HG03066 (cell line): ENCODE measurements at regions not wholly inside any gene's neighbourhood (a gene's known extent, or its start where the extent isn't known, plus 50 kb on each side); places are given as distances from the start of the nearest gene placed in this dataset.

ENCODE experiments used
- ATAC-seq: cut with Tn5 transposase; IDR thresholded peaks from one replicate; pipeline ENCODE4 v1.9.1; 2021; ENCODE audit warnings: low read depth; ENCODE audit not compliant: unreplicated experiment

DNA sequence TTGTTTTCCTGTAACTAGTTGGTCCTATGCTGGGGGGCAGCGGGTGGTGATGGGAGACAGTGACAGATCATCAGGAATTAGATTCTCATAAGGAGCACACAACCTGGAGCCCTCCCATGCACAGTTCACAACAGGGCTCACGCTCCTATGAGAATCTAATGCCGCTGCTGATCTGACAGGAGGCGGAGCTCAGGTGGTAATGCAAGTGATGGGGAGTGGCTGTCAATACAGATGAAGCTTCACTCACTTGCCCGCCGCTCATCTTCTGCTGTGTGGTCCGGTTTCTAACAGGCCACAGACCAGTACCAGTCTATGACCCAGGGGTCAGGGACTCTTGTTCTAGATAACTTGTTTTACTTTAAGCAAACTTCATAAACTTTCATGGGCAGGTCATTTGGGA, 205.3 kb upstream of the SLC14A2 start:
- no peak for ATAC-seq

DNA sequence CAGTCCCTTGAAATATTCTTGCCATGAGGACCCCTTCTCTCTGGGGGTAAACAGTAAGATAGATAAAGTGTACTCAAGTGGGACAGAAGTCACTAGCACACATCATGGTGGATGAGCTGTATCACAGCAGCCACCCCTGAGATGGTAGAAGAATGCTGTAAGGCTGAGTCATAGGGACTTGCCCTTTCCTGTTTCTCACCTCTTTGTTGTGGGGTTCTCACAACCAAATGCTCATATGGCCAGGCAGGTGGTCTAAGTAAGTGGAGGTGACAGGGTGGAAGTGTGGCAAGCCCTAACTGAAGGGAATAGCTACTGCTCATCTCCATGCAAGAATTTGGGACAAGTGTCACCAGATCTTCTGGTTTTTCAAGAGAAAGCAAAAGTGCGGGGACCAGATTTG, 202.7 kb upstream of the SLC14A2 start:
- ATAC-seq: no peak

DNA sequence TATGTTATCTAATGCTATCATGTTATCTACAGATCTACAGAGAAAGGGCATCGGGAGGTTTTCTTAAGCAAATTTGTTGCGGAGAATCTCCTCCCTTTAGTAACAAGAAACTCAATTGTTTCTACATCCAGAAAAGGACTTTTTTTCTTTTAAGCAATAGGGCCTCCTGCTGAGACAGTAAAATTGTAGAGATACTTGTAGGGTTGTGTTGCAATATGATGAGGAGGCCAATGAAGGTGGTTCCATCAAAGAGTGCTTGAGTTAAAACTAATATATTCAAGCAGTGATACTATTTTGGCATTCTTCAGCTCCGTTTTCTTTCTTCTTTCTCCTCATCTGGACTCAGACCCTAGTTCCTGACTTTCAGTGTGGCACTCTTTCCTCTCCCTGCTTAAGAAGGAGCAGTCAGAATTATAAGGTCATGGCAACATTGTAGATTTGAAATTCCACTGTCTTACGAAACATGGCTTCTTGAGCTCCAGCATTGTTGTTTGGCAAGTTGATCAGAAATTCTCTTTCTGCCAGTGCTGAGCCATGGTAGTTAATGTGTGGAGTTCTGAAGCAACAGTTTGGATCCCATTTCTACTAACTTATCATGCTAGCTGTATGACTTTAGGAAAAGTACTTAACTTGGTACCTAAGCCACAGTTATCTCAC, 202.0 kb upstream of the SLC14A2 start:
- ATAC-seq: no peak

DNA sequence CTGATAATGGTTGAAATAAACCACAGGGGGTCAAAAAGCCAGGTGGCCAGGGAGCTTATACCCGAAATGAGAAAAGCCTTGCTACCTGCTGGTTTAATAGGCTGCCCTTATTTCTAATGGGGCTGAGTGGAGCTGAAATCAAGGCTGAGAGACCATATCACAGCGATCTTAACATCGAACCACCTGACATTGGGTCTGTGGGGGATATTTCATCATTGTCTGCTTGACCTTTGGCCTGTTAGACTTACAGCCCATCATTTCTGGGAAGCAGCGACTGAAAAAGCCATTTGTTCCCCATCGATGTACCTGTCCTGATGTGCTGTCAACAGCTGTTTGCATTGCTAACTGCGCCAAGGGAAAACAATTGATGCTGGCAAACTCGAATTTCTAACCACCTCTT, 199.7 kb upstream of the SLC14A2 start:
- no peak for ATAC-seq

DNA sequence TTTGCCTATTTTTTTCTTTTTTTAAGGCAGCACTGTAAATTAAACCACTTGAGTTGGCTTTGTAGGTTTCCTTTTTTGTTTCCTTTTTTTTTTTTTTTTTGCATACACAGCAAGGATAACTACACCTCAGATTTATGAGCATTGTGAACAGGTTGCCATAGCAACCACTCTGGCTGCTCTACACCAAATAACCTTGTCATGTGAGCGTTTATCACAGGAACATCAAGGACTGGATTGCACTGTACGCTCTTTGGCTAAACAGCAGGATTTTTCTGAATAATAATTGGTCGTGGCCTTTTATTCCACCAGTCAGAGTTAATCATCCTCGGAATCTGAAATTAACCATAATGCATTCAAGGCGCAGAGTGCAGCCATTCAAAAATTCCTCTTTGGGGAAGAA, 199.1 kb upstream of the SLC14A2 start:
- no peak for ATAC-seq

DNA sequence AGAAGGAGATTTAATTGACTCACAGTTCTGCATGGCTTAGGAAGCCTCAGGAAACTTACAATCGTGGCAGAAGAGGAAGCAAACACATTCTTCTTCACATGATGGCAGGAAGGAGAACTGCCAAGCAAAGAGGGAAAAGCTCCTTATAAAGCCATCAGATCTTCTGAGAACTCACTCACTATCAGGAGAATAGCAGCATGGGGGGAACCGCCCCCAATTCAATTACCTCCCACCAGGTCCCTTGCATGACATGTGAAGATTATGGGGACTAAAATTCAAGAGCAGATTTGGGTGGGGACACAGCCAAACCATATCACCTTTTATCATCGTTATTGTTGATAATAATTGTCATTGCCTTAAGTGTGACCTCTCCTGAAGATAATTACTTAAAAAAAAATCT, 197.9 kb upstream of the SLC14A2 start:
- no peak for ATAC-seq

DNA sequence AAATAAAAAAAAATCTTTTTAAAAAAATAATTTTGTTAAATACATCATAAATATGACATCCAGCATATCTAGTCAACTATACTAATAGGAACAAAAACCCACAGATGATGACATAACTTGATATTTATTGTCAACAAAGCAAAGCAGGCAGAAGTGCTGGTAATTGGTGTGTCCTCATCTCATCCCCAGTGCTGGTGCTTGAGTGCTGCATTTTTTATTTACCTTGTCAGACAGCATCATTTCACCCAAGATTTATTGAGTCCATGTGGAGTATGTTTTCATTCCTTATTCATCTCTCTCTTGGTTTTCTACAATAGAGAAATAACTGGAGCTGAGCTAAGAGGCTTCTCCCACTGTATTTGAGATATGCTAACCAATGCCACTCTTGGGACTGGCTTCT, 191.6 kb upstream of the SLC14A2 start:
- ATAC-seq: no peak

DNA sequence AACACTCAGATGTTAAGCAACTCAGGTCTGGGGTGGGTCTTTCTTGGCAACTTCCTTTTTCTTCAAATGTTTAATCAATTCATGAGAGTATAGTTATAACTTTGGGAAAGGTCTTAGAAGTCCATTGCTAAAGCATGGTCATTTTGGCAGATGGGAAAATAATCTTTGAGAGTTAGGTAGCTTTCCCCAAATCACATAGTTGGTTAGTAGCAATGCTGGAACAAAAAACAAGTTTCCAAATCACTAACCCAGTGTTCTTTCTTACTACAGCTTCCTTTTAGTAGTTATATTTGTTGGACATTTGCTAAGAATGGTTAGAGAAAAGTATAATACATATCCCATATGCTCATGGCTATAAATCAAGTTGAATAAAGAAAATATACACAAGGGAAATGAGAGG, 185.2 kb upstream of the SLC14A2 start:
- no peak for ATAC-seq

DNA sequence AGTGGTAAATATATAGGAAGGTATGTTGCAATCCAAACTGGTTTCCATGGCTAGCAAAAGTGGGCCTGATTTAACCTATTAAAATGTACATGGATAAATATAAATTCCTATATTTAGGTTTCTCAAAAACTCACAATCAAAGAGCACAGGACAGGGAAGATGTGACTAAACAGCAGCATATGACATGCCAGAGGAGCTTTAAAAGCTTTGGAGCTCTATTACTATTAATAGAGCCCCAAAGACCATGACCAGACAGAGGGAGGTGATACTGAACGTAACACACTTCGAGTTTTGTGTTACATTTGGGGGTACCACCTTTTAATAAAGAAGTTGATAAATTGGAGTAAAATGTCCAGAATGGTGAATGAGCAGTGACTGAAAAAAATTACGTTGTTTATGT, 179.5 kb upstream of the SLC14A2 start:
- no peak for ATAC-seq

DNA sequence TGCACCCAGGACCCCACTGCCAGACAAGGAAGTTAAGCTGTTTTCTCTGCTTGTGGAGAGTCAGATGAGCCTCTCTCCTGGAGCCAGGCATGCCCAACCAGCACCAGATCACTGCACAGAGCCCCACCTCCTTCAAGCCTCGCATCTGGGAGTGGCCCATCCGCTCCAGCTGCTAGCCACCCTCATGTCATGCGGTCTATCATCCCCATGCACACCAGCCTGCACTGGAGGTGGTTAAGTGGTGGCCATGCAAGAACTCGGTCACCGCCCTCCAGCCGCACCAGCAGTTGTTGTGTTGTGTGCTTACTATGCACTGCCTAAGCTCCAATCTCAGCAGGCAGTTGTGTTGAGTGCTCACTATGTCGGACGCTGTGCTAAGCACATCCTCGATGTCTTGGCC, 177.9 kb upstream of the SLC14A2 start:
- no peak for ATAC-seq

DNA sequence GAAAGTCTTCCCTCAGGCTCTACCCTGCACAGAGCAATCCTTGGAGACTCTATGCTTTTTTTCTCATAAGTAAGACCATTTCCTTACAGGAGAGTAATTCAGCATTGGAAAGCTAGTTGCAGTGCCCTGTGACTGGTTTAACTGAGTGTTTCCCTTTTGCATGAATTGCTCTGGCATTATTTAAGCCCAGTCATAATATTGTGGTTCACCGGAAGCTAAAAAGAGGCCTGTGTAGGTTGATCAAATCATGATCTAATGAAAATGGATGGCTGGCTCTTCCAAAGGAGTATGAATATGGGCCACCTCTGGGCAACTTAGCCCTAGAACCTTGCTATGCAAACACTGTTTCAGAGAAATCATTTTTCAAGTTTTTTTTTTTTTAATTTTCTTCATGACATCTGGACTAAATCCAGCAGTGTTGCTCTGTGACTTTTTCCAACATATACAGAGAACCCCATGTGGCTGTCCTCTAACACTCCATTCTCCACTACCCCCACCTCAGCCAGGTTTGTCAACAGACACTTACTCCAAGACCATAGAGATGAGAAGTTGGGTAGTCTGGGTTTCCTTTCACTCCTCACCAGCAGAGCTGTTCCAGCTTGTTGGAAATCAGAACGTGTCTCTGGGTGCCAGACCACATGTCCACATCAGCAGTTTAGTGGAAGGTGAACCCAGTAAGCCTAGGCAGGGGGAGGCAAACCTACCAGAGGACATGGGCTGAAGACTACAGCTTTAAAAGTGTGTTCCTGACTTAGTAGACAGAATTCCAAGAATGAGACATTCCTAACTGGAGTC, 175.2 kb upstream of the SLC14A2 start:
- ATAC-seq: no peak

DNA sequence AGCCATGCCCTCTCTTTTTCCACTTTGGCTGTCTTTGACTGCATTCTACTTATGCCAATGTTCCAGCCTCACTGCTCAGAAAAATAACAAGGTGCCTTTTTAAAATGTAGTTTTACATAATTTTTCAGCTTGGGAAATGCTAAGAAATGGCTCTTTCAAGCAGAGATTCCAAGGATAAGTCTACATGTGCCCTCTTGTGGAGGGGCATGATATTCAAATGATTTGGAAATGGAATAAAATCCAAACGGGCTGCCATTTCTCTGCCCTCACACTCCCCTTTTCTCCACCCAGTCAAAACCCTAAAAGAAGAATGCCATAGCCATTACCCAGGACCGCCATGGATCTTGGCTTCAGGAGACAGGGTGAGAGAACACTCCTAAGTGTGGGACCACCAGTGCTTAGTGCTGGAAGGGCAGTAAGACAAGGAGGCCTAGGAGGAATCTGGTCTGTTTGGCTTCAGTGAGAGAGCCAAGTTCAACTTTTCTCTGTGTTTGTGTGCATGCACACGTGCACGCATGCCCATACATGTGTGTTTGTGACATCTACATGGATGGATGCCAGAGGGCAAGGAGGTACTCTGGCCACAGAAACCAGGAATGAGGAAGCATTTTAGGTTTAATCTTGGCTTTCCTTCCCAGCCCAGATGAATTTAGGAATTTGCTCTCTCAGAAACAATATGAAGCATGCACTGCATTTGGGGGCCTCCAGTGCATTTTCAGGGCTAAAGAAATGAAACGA, 174.0 kb upstream of the SLC14A2 start:
- no peak for ATAC-seq

DNA sequence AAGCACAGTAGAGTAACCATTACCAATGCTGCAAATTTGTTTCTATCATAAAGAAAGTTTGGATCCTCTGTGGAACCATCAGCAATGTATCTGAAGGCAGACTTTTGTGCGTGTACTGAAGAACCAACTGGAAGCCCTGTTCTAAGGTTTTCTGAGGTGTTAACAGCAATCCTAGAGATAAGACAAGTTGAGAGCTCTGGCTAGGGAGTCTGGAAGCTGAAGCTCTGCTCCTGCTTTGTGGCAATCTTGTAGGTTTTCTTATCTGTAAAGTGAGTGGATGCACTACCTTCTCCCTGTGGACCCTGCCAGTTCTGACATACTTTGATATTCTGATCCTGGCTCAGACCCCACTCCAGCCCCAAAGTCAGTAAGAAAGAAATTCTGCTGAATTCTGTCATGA, 171.2 kb upstream of the SLC14A2 start:
- ATAC-seq: no peak

DNA sequence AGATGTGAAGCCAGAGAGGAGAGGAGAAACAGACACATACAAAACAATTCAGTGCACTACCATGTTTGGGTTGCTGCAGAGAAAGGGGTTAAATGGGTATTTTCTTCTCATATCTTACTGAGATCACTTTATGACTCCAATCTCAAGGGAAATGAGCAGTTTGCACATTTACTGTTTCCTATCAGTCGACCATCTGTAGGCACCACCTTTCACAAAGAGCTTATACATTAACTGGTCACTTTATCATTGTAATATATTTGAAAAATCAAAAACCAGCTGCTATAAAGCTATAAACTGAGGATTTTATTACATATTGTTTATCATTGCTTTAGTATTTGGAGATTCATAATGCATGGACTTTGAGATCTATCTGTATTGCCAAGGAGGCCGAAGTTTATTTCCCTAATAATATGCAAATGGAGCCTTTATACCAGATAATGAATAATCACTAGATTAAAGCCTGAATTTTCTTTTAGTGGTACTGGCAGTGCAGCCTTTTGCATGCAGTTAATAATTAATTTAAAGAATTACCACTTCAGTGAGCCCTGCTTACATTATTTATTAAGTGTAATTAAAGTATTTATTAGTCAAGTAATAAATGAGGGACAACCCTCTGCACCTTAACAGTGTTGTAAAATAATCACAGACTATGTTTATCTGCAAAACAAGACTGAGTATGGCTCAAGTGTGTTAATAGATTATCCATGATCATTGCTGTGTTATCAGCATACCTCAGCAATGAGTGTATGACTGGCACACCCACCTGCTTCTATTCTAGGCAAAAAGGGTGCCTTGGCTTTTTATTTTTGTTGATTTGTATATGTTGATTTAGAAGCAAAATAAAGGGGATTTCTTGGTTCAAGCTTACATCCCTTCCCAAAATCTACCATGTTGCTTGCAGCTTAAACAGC, 167.7 kb upstream of the SLC14A2 start:
- ATAC-seq: no peak

DNA sequence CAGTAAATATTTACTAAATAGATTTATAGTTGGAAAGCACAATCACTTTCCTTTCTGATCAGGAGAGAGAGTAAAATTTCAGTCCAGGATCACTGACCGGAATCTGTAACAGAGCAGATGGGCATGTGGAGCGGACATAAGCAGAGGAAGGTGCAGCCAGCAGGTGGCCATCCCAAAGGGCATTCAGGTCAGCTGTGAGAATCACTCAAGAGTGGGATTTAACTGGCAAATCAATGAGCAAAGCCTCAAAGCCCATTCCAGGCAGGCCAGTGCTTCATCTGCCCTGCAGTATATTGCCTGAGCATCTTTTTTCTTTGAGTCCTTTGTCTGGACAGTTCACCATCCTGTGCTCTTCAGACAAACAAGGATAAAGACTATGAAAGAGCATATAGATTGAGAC, 166.4 kb upstream of the SLC14A2 start:
- ATAC-seq: no peak

DNA sequence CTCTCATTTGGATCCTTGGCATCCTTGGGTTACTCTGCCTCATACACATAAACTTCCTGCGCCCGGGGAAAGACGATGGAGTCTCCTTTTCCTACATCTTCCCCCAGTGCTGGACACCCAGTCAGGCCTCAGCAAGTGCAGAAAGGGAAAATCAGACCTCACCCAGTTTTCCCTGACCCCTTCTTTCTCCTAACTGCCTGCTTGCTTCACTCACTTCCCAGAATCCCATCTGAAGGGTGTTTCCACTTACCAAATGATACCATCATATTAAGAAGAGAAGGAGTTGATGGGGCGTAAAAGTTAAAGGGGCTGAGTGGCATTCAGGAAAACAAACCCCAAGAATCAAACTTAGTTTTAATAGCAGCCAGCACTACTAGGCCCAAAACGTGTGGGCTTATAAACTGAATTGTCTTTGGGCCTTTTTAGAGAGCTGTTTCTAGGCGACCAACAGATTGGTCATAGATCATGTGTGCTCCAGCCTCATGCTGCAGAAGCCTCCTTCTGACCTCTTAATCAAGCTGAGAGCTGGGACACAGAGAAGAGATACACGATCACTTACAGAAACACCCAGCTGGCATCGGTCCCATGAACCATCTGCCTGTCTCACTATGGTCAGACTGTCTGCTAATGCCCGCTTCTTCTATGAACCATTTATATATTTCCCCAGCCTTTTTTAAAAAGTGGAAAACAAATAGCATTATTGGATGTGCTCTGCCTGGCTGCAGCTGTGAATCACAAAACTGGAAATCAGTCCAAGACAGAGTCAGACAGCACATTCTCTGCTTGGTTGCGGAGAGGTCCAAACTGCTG, 165.7 kb upstream of the SLC14A2 start:
- ATAC-seq: no peak

DNA sequence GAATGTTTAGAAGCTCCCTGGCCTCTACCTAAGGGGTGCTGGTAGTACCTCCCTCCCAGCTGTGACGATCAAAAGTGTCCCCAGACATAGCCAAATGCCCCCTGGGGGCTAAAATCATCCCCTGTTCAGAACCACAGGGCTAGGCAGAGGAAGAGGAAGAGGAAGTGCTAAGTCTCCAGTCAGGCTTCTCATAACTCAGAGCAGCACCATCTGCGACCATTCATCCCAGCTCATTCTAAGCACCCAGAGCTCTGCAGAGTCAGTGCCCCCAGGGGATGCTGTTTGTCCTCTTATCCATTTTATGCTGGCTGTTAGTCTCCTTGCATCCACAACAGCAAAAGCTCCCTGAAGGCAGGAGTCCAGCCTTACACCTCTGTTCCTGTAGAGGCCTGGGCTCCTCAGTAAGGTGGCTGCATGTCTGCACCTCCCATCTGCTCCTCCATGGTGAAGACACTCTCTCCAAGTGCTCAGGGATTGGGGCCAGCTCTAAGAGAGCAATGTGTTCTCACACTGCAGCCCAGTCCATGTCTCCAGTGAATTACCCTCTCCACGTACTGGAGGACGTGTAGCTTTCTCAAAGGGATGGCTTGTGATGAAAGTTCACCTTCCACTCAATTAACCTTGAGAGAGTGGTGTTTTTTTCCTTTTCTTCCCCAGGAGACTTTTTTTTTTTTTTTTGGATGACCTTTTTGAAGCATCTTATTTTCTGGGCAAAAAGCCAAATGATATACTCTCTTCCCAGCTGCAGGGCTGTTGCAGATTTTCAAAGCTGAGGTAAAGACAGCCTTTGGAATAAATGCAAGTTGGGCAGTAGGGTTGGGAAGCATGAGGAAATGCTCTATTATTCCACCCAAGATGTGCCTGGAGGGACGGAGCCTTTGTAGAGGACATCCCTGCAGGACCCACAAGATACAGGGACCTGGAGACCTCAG, 158.9 kb upstream of the SLC14A2 start:
- no peak for ATAC-seq

DNA sequence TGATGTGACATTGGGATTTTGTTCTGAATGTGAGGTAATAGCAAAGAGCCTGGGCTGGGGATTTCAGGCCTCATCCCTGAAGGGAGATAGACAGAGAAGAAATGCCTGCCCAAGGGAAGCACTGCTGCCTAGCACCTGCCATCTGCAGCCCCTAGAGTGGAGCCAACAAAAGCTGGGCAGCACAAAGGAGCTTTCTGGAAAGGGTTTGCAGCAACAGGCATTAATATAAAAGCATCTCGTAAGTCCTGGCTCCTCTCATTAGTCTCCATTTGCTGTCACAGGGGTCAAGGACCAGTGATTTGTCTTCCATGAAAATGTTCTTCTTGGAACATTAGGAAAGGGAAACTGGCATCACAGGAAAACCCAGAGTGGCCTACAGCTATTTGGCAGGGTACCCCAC, 157.2 kb upstream of the SLC14A2 start:
- no peak for ATAC-seq

DNA sequence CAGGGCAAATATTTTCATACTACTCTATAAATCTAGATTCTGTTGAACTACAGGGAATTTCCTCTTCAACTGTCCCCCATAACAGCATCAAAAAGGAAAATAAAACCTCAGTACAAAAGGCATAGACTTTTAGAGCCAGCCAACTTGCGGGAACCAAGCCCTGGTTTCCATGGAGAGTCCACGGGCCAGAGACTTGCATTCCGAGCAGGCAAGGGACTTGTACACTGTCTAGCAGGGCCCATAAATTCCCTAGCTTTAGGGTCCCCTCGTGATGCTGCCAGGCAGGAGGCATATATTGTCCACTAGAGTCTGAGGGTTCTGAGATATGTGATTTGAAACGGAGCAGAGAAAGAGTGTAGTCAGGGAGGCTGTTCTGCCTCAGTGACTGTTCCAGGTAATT, 153.1 kb upstream of the SLC14A2 start:
- ATAC-seq: no peak
